GM19467 (cell line): ENCODE measurements at regions not wholly inside any gene's neighbourhood (a gene's known extent, or its start where the extent isn't known, plus 50 kb on each side); places are given as distances from the start of the nearest gene placed in this dataset.
"Not testable (repeated sequence)": the region's sequence is repeated elsewhere in the genome, so short reads cannot be mapped to it uniquely, and the experiment has no call there.

Experiments used
- ATAC-seq: cut with Tn5 transposase; IDR thresholded peaks from one replicate; pipeline ENCODE4 v1.9.1; 2021; ENCODE audit warnings: mild to moderate bottlenecking, moderate library complexity; ENCODE audit not compliant: unreplicated experiment

DNA sequence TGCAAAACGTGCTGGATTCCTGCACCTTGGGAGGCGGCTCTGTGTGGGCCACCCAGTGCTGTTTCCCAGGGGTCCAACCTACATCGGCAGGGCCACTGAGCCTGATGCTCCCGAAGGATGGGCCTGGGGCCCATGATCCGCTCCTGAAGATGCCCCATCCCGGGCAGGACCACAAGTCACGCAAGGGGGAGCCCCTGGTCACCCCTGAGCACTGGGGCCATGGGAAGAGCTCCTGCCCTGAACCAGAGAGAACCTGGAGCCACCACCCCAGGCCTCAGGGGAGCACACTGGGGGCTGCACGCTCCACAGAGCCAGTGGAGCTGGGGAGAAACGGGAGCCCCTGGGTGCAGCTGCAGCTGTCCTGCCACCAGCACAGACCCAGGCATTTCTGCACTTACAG is 124.6 kb upstream of the SFSWAP start:
- ATAC-seq, result no peak

- no peak for ATAC-seq
Observed at GRCh38 chr12:131586761-131587160, 124.1 kb upstream of the SFSWAP start.

GRCh38 chr12:131587565-131587964 is 123.3 kb upstream of the SFSWAP start:
- no peak for ATAC-seq

- no peak for ATAC-seq
Observed at GRCh38 chr12:131589221-131589897, 121.5 kb upstream of the SFSWAP start.

- ATAC-seq, result no peak
Observed at GRCh38 chr12:131589966-131590365, 120.9 kb upstream of the SFSWAP start.

- no peak for ATAC-seq
Observed at GRCh38 chr12:131591136-131591535, 119.8 kb upstream of the SFSWAP start.

GRCh38 chr12:131591714-131592709 is 118.9 kb upstream of the SFSWAP start:
- no peak for ATAC-seq

GRCh38 chr12:131592972-131593371 is 117.9 kb upstream of the SFSWAP start:
- peak; percentile 94 for ATAC-seq

DNA sequence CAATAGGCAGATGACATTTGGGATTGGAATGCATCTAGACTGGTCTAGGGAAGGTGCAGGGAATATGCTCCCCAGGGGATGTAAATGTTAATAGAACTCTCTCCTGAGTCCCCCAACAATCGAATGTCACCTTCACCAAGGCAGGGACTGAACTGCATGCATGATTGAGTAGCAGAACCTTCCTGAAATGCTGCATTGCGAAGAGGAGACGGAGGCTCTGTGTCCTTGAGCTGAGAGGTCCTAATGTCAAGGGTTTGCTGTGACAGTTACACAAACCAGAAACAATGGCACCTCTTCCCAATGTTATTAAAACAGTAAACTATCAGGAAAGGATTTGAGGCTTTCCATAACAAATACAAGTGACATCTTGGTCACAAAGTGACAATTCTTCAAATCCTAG is 117.5 kb upstream of the SFSWAP start:
- no peak for ATAC-seq

DNA sequence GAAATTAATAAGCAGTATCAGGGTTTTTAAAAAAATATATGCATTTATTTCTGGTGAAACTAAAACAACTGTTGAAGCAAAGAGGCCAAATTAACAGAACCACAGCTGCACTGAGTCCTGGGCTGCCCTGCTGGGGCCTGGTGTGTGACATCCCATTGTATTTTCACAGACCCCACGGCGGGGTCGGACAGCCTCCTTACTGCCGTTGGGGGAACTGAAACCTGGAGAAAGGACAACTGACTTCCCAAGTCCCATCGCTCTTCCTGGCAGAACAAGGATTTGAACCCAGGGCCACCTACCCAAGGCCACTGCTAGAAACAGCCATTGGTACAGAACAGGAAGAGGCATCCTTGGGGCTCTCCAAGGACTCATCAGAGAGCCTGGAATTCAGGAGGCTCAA is 114.8 kb upstream of the SFSWAP start:
- no peak for ATAC-seq

GRCh38 chr12:131597333-131597732 is 113.6 kb upstream of the SFSWAP start:
- no peak for ATAC-seq

DNA sequence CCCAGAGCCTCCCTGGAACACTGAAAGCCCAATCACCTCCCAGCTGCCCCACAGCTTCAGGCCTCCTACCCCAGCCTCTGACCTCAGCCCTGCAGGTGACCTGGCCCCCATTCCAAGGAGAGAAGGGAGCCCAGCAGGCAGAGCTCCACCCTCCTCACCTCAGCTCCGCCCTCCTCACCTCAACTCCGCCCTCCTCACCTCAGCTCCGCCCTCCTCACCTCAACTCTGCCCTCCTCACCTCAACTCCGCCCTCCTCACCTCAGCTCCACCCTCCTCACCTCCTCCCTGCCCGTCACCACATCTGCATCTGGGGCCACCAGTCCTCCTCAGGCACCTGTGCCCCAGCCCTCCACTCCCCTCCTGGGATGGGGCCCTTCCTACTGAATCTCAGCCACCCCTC is 112.2 kb upstream of the SFSWAP start:
- ATAC-seq, result no peak

GRCh38 chr12:131599190-131600159 is 111.4 kb upstream of the SFSWAP start:
- ATAC-seq, result no peak

DNA sequence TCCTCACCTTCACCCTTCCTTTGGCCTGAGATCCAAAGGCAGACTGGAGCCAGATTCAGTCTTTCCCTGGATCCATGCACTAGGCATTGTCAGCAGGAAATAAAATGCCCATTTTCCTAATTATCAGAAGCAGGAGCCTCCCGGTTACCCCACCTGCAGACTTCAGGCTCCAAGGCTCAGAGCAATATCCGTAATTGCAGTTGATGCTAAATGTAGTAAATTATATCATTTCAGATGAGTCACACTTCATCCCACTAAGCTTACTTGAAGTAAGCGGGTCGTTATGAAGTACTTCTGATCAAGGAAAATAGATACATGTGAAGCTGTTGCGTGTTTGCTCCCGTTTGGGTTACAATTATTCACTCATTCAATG is 110.7 kb upstream of the SFSWAP start:
- ATAC-seq, result no peak

- not testable (repeated sequence) for ATAC-seq
Observed at GRCh38 chr12:131601499-131601898, 109.4 kb upstream of the SFSWAP start.

DNA sequence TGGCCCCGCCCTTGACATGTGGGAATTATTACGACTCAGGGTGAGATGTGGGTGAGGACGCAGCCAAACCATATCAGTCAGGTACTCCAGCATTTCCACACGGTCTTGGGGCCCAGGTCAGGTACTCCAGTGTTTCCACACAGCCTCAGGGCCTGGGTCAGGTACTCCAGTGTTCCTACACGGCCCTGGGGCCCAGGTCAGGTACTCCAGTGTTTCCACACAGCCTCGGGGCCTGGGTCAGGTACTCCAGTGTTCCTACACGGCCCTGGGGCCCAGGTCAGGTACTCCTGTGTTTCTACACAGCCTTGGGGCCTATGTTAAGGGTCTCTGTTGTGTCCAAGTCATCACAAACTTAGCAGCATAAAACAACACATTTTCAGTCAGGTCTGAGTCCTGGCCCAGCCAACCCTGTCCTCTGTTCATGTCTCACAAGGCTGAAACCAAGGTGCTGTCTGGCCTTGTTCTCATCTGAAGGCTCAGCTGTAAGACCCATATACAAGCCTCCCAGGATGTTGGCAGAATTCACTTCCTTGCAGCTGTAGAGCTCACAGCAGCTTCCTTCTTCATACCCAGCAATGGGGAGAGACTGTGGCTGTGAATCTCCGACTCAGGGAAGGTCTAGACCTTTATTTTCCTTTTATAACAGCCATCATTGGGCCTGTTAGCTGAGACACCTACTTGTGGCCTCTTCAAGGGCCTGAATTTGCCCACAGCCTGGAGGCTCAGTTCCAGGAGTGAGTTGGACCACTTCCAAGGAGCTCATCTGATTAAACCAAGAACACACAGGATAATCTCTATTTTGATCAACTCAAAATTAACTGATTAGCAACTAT is 107.6 kb upstream of the SFSWAP start:
- ATAC-seq, result no peak

DNA sequence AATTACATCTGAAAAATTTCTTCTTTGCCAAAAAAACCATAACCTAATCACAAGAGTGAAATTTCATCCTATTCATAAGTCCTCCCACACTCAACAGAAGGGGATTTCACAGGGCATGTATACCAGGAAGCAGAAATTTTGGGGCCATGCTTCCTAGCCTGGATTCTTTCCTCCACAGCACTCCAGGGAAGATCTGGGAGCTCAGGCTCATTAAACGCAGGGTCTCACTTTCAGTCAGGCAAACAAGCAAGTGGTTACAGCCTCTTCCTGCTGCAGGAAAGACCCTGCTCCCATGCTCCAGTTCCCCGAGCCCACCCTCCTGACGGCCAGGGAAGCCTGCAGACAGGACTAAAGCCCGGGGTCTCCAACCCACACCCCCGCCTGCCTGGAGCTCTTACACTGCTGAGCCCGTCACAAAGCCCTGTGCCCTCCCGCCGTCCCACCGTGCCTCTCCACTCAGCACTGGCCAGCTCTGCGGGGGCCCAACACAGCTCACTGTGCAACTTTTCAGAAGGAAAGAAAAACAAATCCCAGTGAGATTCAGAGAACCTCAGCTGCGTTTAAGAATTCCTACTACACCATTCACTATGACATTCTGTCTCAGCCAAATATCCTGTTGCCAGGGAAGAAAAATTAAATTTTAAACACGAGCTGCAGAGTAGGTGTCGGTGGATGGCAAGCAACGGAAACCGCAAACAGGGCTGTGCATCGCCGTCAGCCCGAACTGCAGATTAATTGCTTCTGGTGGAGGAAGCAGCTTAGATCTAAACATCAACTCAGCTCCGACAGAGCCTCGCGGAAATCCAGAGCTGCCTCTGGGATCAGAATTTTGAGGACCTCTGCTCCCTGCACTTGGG is 106.7 kb upstream of the SFSWAP start:
- peak; percentile 38 for ATAC-seq

DNA sequence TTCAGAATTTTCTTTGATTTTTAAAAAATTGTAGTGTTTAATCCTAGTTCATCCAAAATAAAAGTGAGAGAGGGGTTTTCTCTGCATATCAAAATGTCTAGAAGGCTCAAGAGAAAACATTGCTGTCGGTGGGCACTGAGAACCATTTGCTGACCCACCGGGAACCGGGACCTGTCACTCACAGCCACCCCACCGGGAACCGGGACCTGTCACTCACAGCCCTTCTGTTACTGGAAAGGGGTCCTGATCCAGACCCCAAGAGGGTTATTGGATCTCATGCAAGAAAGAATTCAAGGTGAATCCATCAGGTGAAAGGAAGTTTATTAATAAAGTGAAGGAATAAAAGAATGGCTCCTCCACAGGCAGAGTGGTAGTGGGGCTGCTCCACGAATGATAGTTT is 106.0 kb upstream of the SFSWAP start:
- no peak for ATAC-seq

DNA sequence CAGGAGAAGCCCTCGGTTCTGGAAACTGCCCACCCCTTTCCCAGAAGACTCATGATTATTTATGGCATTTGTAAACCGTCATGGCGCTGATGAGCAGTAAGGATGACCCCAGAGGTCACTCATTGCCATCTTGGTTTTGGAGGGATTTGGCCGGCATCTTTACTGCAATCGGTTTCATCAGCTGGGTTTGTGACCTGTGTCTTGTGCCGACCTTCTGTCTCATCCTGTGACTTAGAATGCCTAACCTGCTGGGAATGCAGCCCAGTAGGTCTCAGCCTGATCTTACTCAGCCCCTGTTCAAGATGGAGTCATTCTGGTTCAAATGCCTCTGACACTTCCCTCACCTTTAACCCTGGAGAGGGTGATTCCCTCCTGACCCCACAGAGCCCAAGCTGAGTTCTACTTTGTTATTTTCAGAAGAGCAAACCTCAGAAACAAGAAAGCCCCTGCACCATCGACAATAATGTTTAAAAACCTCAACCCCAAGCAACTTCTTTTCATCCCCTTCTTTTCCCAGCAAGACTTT is 105.5 kb upstream of the SFSWAP start:
- ATAC-seq, result no peak
